ENCODE measurements at regions not wholly inside any gene's neighbourhood (a gene's known extent, or its start where the extent isn't known, plus 50 kb on each side); places are given as distances from the start of the nearest gene placed in this dataset.

DNA sequence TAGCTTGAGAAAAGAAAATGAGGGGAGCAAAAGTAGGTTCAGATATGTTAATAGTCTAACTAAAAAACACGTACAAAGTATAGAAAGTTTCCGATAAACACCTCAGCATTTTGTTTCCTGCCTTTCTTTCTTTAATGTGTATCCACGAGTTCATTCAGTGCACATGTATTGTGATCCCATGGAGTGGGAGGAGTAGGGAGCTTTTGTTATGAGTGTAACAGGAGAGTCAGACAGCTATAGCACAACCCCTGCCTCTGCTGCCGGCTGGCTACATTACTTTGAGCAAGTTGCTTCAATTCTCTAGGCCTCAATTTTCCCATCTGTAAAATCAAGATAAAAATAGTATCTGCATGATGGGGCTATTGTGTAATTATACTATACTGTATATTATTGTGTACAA, 249.2 kb upstream of the FIGN start:
- H3K9me3 ChIP-seq (ENCODE audit: low read depth), result no peaks in the 10 kb centered on the region

DNA sequence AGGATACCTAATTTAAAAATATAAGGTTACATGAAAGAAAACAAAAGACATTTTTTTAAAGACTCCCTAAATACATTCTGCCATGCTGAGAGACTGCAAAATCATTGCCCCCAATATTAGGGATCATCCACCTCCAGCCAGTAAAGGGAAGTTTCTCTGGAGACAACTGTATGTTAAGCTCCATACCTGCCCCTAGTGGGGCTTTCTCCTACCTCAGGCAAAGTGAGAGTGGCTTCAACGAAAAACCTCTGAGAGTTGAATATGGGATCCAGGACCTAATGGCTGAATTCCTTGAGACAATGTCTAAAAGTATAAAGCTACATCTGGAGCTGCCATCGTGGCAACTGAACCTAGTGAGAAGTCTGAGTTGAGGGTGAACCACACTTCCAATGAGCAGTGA, 248.1 kb upstream of the FIGN start:
- Histone ChIP-seq H3K9ac (no peak overlapping the region), H2AFZ (replicated peaks) (peak overlapping the region; percentile 48), H3K27ac (no peak overlapping the region), H3K4me3 (no peak overlapping the region), H3K4me1 (peaks cover 31% of the 10 kb centered on the region), H4K20me1 (ENCODE audit: low read depth) (no peaks in the 10 kb centered on the region), H3K9me3 (ENCODE audit: low read depth) (no peaks in the 10 kb centered on the region), H3K79me2 (ENCODE audit: low read depth) (no peaks in the 10 kb centered on the region), H3K36me3 (no peaks in the 10 kb centered on the region), H3F3A (ENCODE audit: low read depth) (no peaks in the 10 kb centered on the region), H3K4me2 (no peak overlapping the region), H3K27me3 (no peaks in the 10 kb centered on the region)
- peak overlapping the region; percentile 23 for H3K27ac Mint-ChIP-seq
- no peaks in the 10 kb centered on the region for H3K27me3 Mint-ChIP-seq (ENCODE audit: insufficient read depth, low read depth)
- no peaks in the 10 kb centered on the region for H3K36me3 Mint-ChIP-seq
- peaks cover 19% of the 10 kb centered on the region for H3K4me1 Mint-ChIP-seq
- TF ChIP-seq, protein P1, sequence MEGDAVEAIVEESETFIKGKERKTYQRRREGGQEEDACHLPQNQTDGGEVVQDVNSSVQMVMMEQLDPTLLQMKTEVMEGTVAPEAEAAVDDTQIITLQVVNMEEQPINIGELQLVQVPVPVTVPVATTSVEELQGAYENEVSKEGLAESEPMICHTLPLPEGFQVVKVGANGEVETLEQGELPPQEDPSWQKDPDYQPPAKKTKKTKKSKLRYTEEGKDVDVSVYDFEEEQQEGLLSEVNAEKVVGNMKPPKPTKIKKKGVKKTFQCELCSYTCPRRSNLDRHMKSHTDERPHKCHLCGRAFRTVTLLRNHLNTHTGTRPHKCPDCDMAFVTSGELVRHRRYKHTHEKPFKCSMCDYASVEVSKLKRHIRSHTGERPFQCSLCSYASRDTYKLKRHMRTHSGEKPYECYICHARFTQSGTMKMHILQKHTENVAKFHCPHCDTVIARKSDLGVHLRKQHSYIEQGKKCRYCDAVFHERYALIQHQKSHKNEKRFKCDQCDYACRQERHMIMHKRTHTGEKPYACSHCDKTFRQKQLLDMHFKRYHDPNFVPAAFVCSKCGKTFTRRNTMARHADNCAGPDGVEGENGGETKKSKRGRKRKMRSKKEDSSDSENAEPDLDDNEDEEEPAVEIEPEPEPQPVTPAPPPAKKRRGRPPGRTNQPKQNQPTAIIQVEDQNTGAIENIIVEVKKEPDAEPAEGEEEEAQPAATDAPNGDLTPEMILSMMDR (IDR thresholded peaks at IDR 0.05), result no peak
- TF ChIP-seq EZH2 (IDR thresholded peaks at IDR 0.05), result no peak
- TF ChIP-seq EZH2phosphoT487 (IDR thresholded peaks at IDR 0.05), result no peak
- no peak overlapping the region for H3K4me3 Mint-ChIP-seq
- no peaks in the 10 kb centered on the region for H3K9me3 Mint-ChIP-seq
- no peak for DNase-seq (ENCODE audit: low spot score)

More for the DNA sequence above, 249.2 kb upstream of the FIGN start:
- Histone ChIP-seq H3K27ac (no peak overlapping the region), H2AFZ (replicated peaks) (no peak overlapping the region), H3K27me3 (no peaks in the 10 kb centered on the region), H3K36me3 (no peaks in the 10 kb centered on the region), H3K4me3 (no peak overlapping the region), H3K4me1 (peaks cover 39% of the 10 kb centered on the region), H3K4me2 (no peak overlapping the region), H3F3A (ENCODE audit: low read depth) (peaks cover 3% of the 10 kb centered on the region), H3K79me2 (ENCODE audit: low read depth) (no peaks in the 10 kb centered on the region), H4K20me1 (ENCODE audit: low read depth) (no peaks in the 10 kb centered on the region), H3K9ac (no peak overlapping the region)
- H3K4me1 Mint-ChIP-seq, result peaks cover 20% of the 10 kb centered on the region
- TF ChIP-seq EZH2 (IDR thresholded peaks at IDR 0.05) (no peak), EZH2phosphoT487 (IDR thresholded peaks at IDR 0.05) (no peak)
- TF ChIP-seq, protein P1 (IDR thresholded peaks at IDR 0.05), result no peak
- no peaks in the 10 kb centered on the region for H3K9me3 Mint-ChIP-seq
- no peaks in the 10 kb centered on the region for H3K36me3 Mint-ChIP-seq
- H3K27ac Mint-ChIP-seq, result no peak overlapping the region
- no peak overlapping the region for H3K4me3 Mint-ChIP-seq
- peak; percentile 19 for DNase-seq (ENCODE audit: low spot score)
- H3K27me3 Mint-ChIP-seq (ENCODE audit: insufficient read depth, low read depth), result no peaks in the 10 kb centered on the region

DNA sequence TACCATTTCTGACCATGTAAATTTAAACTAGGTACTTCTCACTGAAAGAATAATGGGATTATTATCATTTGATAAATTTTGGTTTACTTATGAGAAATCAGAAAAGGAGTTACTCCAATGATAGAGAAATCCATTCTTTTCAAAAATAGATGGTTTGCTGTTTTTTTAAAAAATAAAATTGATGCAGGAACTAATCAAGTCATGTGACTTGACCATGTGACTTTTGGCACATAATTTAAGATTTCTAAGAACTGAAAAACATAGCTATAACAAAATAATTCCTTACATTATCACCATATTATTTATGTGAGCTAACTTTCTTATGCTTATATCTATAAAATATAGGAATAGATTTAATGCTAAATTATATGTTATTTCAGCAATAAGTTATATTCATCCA, 247.1 kb upstream of the FIGN start:
- H3K4me3 Mint-ChIP-seq, result no peak overlapping the region

More for the DNA sequence above, 247.1 kb upstream of the FIGN start:
- Histone ChIP-seq H4K20me1 (ENCODE audit: low read depth) (no peaks in the 10 kb centered on the region), H2AFZ (replicated peaks) (no peak overlapping the region), H3K27me3 (no peaks in the 10 kb centered on the region), H3K79me2 (ENCODE audit: low read depth) (no peaks in the 10 kb centered on the region), H3F3A (ENCODE audit: low read depth) (no peaks in the 10 kb centered on the region), H3K9ac (no peak overlapping the region), H3K36me3 (no peaks in the 10 kb centered on the region), H3K4me2 (no peak overlapping the region), H3K9me3 (ENCODE audit: low read depth) (no peaks in the 10 kb centered on the region), H3K4me1 (peaks cover 25% of the 10 kb centered on the region), H3K4me3 (no peak overlapping the region), H3K27ac (no peak overlapping the region)
- no peaks in the 10 kb centered on the region for H3K9me3 Mint-ChIP-seq
- H3K27ac Mint-ChIP-seq, result no peak overlapping the region
- no peaks in the 10 kb centered on the region for H3K27me3 Mint-ChIP-seq (ENCODE audit: insufficient read depth, low read depth)
- peaks cover 19% of the 10 kb centered on the region for H3K4me1 Mint-ChIP-seq
- no peaks in the 10 kb centered on the region for H3K36me3 Mint-ChIP-seq
- TF ChIP-seq EZH2 (IDR thresholded peaks at IDR 0.05) (no peak), EZH2phosphoT487 (IDR thresholded peaks at IDR 0.05) (no peak)
- TF ChIP-seq, protein P1 (IDR thresholded peaks at IDR 0.05), result no peak
- DNase-seq (ENCODE audit: low spot score), result no peak

All from neural progenitor cell (in vitro differentiated cells).